T-helper 2 cell treated with Interferon-gamma antibody and Interleukin-4, amounts not matched to agents 5 μg/mL and 100 μg/mL, for 36 hours (primary cell): ENCODE measurements at regions not wholly inside any gene's neighbourhood (a gene's known extent, or its start where the extent isn't known, plus 50 kb on each side); places are given as distances from the start of the nearest gene placed in this dataset.

Source experiments
- DNase-seq: peaks from one replicate; pipeline ENCODE4 v3.0.0; 2021; ENCODE audit warnings: low spot score
- H3K27ac Mint-ChIP-seq: one replicate; pipeline ENCODE4 v1.8.0; 2021; ENCODE audit warnings: mild to moderate bottlenecking, mixed read lengths
- H3K27me3 Mint-ChIP-seq: one replicate; pipeline ENCODE4 v1.8.0; 2021; ENCODE audit warnings: low read depth, mixed read lengths
- H3K36me3 Mint-ChIP-seq: one replicate; pipeline ENCODE4 v1.8.0; 2021; ENCODE audit warnings: low read depth, mixed read lengths
- H3K4me1 Mint-ChIP-seq: one replicate; pipeline ENCODE4 v1.8.0; 2021; ENCODE audit warnings: low read depth, mixed read lengths
- H3K4me3 Mint-ChIP-seq: one replicate; pipeline ENCODE4 v1.8.0; 2022; ENCODE audit warnings: mild to moderate bottlenecking, moderate library complexity, mixed read lengths
- H3K9me3 Mint-ChIP-seq: one replicate; pipeline ENCODE4 v1.8.0; 2021; ENCODE audit warnings: mixed read lengths

DNA sequence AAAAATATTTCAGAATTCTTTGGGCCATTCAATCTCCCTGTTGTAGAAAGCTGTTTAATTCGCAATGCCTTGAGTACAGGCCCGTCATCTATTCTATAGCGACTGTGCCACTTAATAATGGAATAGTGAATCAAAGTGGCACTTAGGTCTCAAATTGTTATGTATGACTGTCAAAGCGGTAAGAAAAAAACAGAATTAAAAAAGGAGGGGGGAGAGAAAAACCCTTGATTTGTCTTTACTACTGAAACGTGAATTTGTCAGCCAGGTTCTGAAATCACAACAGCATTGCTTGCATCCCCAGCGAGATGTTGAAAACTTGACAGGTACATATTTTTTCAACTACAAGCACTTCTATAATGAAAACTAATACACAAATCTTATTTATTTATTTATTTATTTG, 320.9 kb downstream of the TFEC start:
- Mint-ChIP-seq H3K36me3 (no peaks in the 10 kb centered on the region), H3K4me3 (no peak overlapping the region), H3K27ac (no peak overlapping the region), H3K27me3 (no peaks in the 10 kb centered on the region), H3K9me3 (no peaks in the 10 kb centered on the region), H3K4me1 (no peaks in the 10 kb centered on the region)
- no peak for DNase-seq

DNA sequence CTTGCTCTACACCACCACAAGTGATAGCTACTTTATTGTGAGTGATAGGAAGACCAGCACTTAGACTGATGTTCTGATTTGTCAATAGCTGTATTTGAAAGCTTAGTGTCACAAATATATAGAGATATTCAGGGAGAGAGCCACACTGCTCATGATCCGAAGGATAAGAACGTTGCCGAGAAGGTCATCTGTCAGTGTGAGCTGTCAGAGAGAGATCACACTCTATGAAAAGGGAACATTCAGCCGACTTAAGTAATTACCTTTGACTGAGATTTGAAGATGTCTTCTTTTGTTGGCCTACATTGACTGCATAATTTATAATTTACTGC, 322.6 kb downstream of the TFEC start:
- no peak for DNase-seq
- H3K27ac Mint-ChIP-seq: no peak overlapping the region
- no peaks in the 10 kb centered on the region for H3K9me3 Mint-ChIP-seq
- no peak overlapping the region for H3K4me3 Mint-ChIP-seq
- no peaks in the 10 kb centered on the region for H3K4me1 Mint-ChIP-seq
- no peaks in the 10 kb centered on the region for H3K27me3 Mint-ChIP-seq
- H3K36me3 Mint-ChIP-seq: no peaks in the 10 kb centered on the region

DNA sequence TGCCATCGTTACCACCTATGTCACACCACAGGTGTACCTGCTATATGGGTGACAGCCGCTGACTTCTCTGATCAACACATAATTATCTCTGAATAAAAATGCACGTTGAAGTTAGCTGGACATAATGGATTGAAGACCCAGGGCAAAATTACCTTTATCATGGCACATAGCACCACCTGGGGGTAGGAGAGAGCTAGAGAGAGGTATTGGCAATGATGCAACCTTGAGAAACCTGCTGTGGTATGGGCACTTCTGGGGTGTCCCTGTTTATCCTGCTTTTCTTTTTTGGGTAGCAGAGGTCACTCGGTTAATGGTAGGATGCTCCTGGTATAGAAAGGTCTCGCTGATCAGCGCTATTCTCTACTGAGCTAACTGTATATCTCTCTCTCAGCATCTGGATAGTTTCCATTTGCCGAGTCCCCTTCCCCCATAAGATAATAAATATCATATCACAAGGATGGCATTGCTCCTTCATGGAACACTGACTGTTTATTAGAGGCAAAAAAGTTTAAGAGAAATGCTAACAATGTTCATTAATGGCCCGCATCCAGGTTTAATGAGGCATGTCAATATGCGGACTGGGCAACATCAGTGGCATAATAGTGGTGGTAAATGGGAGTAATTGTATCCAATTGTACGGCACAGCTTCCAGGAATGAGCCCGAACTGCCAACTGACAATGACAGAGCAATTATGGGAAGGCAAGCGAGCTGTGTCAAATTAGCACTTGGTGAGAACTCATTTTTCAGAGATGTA, 323.1 kb downstream of the TFEC start:
- no peak overlapping the region for H3K4me3 Mint-ChIP-seq
- no peak overlapping the region for H3K27ac Mint-ChIP-seq
- DNase-seq: no peak
- no peaks in the 10 kb centered on the region for H3K27me3 Mint-ChIP-seq
- H3K36me3 Mint-ChIP-seq: no peaks in the 10 kb centered on the region
- no peaks in the 10 kb centered on the region for H3K4me1 Mint-ChIP-seq
- H3K9me3 Mint-ChIP-seq: no peaks in the 10 kb centered on the region

DNA sequence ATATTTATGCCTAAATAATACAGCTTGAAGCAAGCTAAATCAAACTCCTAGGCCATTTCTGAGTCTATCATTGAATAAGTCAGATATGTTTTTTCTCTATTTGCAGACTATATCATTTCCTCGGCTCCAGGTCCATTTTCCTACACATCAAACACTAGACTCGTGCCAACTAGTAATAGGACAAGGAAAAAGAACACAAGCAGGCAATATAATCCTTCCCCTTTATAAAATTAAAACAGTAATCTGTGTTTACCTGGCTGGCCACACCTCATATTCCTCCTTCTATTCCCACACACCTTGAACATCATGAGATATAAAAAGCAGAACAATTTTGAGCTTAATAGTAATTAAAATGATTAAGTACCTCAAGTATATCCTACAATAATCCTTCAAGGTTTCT, 325.7 kb downstream of the TFEC start:
- DNase-seq: no peak
- H3K4me1 Mint-ChIP-seq: no peaks in the 10 kb centered on the region
- H3K27ac Mint-ChIP-seq: no peak overlapping the region
- H3K36me3 Mint-ChIP-seq: no peaks in the 10 kb centered on the region
- H3K27me3 Mint-ChIP-seq: no peaks in the 10 kb centered on the region
- no peak overlapping the region for H3K4me3 Mint-ChIP-seq
- no peaks in the 10 kb centered on the region for H3K9me3 Mint-ChIP-seq

DNA sequence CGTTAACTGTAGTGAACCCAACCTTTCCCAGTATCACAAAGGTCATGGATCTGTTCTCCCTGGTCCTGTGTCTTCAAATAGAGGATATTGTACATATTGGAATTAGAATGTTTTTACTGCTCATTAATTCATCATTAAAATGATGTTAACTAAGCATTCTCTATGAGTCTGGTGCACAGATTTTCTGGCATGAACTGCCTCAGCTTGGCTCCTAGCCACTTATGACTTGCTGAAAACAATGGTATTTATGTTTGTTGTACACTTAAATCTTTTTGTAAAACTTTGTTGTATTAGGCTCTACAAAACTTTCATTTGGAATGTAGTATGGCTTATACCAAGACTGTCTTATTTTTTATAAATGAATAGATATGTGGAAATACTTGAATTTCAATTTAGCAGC, 329.4 kb downstream of the TFEC start:
- H3K27me3 Mint-ChIP-seq: no peaks in the 10 kb centered on the region
- no peaks in the 10 kb centered on the region for H3K36me3 Mint-ChIP-seq
- H3K4me3 Mint-ChIP-seq: no peak overlapping the region
- no peak overlapping the region for H3K27ac Mint-ChIP-seq
- no peak for DNase-seq
- H3K4me1 Mint-ChIP-seq: no peaks in the 10 kb centered on the region
- no peaks in the 10 kb centered on the region for H3K9me3 Mint-ChIP-seq

DNA sequence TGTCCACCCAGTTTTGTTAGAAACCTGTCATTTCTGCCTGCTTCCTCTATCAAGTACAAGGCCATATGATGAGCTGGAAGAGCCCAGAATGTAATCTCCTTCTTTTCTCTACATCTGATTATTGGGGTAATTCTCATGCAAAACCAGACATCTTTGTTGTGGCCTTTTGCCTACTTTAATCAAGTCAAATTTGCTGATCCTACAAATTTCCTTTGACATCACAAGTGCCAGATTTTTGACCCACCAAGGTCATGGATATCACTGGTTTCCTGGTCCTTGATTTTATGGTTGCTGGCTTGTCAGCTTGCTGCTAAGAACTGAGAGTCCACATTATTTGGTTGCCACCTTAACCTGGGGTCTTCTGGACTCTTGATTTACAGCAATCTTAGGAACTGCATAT, 336.1 kb downstream of the TFEC start:
- no peaks in the 10 kb centered on the region for H3K27me3 Mint-ChIP-seq
- no peak overlapping the region for H3K27ac Mint-ChIP-seq
- H3K4me3 Mint-ChIP-seq: no peak overlapping the region
- H3K4me1 Mint-ChIP-seq: no peaks in the 10 kb centered on the region
- DNase-seq: no peak
- no peaks in the 10 kb centered on the region for H3K9me3 Mint-ChIP-seq
- no peaks in the 10 kb centered on the region for H3K36me3 Mint-ChIP-seq

DNA sequence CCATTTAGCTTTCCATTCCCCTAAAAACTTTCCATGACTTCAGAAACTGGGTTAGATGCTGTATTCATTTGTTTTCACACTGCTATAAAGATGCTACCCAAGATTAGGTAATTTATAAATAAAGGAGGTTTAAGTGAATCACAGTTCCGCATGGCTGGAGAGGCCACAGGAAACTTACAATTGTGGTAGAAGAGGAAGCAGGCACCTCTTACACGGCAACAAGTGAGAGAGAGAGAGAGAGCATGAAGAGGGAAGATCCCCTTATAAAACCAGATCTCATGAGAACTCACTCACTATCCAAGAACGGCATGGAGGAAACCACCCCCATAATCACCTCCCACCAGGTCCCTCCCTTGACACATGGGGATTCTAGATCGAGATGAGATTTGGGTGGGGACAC, 336.8 kb downstream of the TFEC start:
- no peaks in the 10 kb centered on the region for H3K9me3 Mint-ChIP-seq
- H3K36me3 Mint-ChIP-seq: no peaks in the 10 kb centered on the region
- no peak overlapping the region for H3K27ac Mint-ChIP-seq
- no peak overlapping the region for H3K4me3 Mint-ChIP-seq
- DNase-seq: no peak
- no peaks in the 10 kb centered on the region for H3K27me3 Mint-ChIP-seq
- no peaks in the 10 kb centered on the region for H3K4me1 Mint-ChIP-seq

DNA sequence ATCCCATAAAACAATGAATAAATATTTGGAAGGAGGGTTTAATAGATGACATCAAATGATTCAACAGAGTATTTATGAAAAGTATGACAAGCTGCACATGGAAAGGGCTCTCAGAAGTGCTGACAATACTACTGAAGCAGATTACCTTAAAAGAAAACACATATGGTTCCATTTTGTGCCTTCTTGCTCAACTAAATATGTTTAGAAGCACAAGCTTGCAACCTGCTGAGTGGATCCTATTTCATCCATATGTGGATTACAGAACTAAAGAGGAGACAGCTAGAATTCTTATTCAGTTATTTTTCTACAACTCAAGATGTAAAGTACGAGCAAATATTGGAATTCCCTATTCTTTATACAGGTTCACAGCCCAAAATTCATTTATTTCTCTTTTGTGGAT, 340.6 kb downstream of the TFEC start:
- H3K36me3 Mint-ChIP-seq: no peaks in the 10 kb centered on the region
- no peaks in the 10 kb centered on the region for H3K27me3 Mint-ChIP-seq
- H3K4me1 Mint-ChIP-seq: no peaks in the 10 kb centered on the region
- DNase-seq: no peak
- no peaks in the 10 kb centered on the region for H3K9me3 Mint-ChIP-seq
- no peak overlapping the region for H3K4me3 Mint-ChIP-seq
- no peak overlapping the region for H3K27ac Mint-ChIP-seq

DNA sequence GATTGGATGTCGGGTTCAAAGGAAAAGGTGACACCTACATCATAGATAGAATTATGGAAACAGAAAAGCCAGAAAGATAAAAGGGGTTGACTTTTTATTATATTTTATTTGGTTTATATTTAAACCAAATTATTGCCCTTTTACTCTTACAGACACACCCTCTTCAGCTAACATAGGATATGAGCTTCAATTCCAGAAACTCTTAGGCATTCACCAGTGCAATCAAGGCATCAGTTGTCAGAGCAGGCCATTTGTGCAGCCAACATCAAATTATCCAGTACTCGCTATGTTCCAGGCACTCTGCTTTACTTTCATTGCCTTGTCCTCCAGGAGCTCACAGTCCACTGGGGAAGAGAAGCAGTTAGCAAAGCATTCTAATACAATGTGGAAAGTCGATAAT, 347.5 kb downstream of the TFEC start:
- no peak overlapping the region for H3K4me3 Mint-ChIP-seq
- no peak for DNase-seq
- H3K36me3 Mint-ChIP-seq: no peaks in the 10 kb centered on the region
- no peaks in the 10 kb centered on the region for H3K9me3 Mint-ChIP-seq
- no peaks in the 10 kb centered on the region for H3K4me1 Mint-ChIP-seq
- no peak overlapping the region for H3K27ac Mint-ChIP-seq
- H3K27me3 Mint-ChIP-seq: no peaks in the 10 kb centered on the region

DNA sequence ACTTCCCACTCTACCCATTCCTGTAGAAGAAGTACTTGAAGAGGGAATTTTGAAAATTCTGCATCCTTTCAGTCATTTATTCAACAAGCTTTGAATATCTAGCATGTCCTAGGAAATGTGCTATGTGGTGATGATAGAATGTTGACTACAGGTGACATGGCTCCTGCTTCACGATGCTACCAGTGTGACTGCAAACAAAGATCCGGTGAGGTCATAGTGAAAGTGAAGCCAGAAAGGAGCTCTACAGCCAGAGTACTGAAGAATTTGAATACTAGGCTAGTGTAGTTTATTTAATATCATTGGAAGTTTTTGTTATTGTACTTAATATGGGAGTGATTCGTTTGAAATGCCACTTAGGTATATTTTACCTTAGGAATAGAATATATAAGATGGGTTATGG, 348.1 kb downstream of the TFEC start:
- H3K27ac Mint-ChIP-seq: no peak overlapping the region

DNA sequence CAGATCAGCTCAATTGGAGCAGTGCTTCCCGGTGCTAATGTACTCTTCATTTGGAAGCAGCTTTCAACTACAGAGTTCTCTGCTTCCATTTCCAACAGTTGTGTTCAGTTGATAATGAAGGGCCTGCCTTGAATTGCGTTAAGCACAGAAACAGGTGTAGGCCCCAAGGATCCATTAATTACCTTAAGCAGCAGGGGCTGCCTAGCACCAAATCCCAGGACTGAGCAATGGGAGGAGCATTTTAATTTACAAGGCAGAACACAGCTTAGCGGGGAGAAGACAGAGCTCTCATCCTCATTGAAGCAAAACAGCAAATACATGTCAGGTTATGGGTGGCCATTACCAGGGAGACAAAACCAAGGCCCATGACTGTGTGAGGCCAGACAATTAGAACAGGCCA, 349.6 kb downstream of the TFEC start:
- Mint-ChIP-seq H3K9me3 (no peaks in the 10 kb centered on the region), H3K36me3 (no peaks in the 10 kb centered on the region), H3K4me3 (no peak overlapping the region), H3K27ac (no peak overlapping the region), H3K4me1 (no peaks in the 10 kb centered on the region), H3K27me3 (no peaks in the 10 kb centered on the region)
- DNase-seq: no peak

More for the DNA sequence above, 348.1 kb downstream of the TFEC start:
- Mint-ChIP-seq H3K4me1 (no peaks in the 10 kb centered on the region), H3K36me3 (no peaks in the 10 kb centered on the region), H3K4me3 (no peak overlapping the region), H3K9me3 (no peaks in the 10 kb centered on the region), H3K27me3 (no peaks in the 10 kb centered on the region)
- no peak for DNase-seq

DNA sequence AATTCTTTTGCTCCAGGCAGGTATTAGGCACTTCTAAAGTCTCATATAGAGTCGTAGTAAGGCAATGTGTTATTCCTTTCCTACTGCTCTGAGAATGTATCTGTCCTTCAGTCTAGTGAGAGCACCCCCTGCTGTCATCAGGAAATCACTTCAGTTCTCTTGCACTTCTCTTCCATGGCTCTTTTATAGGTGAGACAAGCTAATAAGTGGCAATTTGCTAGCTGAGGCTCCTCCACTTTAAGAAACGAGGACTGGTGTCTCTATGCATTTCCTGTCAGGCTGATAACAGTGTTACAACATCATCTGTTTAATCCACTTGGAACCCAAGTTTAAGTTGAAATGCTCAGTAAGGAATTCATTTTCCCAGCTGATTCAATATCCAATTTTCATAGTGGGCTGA, 350.6 kb downstream of the TFEC start:
- no peaks in the 10 kb centered on the region for H3K9me3 Mint-ChIP-seq
- no peak overlapping the region for H3K4me3 Mint-ChIP-seq
- no peaks in the 10 kb centered on the region for H3K36me3 Mint-ChIP-seq
- no peak for DNase-seq
- no peak overlapping the region for H3K27ac Mint-ChIP-seq
- no peaks in the 10 kb centered on the region for H3K4me1 Mint-ChIP-seq
- H3K27me3 Mint-ChIP-seq: no peaks in the 10 kb centered on the region

DNA sequence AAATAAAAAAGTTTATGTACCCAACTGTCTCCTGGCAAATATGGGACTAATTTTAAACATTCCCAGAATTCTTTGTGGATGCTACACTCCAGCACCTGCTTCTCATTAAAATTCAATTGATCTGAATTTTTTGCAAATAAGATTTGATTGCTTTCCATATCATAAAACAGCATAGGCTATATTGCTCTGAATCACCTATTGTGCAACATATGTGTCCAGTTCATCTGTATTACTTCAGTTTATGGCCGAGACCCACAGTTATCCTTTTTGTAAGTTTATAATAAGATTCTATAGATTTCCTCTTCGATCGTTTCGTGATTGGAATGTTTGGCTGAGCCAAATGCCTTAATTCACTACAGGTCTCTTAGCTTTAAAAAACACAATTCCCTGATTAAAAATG, 351.1 kb downstream of the TFEC start:
- no peak overlapping the region for H3K4me3 Mint-ChIP-seq
- no peaks in the 10 kb centered on the region for H3K27me3 Mint-ChIP-seq
- no peaks in the 10 kb centered on the region for H3K36me3 Mint-ChIP-seq
- no peaks in the 10 kb centered on the region for H3K9me3 Mint-ChIP-seq
- H3K27ac Mint-ChIP-seq: no peak overlapping the region
- H3K4me1 Mint-ChIP-seq: no peaks in the 10 kb centered on the region
- no peak for DNase-seq

DNA sequence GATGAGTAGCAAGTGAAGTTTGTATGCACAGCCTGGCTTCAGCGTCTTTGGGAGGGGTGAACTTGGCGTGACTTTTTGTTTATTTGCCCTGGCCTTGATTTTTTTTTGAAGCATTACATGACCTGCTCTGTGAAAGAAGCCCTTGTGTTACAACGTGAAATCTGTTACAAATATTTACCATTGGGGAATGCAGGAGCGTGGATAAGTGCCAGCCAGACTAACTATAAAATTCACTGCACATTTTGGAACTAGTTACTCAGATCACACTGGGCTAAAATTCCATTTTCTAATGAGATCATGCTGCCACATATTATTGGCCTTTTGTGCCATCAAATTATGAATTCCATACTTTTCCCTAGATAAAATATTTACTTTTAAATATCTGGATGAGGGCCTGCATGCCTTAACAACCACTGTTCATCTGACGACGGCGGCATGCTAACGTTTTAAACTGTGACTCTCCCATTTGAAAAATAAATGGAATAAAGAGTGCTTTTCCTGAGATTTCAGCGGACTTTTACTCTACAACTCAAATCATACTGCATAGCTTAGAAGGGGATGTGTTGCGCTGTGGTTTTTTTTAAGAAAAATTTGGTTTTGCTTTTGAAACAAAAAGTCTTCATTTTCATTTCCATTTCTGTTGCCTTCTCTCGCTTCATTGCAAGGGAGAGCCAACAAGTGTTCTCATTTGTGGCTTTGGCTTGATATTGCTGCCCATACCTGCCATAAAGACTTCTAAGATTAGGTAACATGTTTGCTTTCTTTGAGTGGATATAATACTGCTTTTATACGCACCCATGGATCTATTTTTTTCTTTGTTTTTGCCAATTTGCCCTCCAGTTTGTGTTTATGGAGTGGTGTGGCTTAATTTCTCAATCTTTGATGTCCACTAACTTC, 352.2 kb downstream of the TFEC start:
- Mint-ChIP-seq H3K36me3 (no peaks in the 10 kb centered on the region), H3K4me1 (no peaks in the 10 kb centered on the region), H3K4me3 (no peak overlapping the region), H3K27ac (no peak overlapping the region), H3K27me3 (no peaks in the 10 kb centered on the region), H3K9me3 (no peaks in the 10 kb centered on the region)
- no peak for DNase-seq

DNA sequence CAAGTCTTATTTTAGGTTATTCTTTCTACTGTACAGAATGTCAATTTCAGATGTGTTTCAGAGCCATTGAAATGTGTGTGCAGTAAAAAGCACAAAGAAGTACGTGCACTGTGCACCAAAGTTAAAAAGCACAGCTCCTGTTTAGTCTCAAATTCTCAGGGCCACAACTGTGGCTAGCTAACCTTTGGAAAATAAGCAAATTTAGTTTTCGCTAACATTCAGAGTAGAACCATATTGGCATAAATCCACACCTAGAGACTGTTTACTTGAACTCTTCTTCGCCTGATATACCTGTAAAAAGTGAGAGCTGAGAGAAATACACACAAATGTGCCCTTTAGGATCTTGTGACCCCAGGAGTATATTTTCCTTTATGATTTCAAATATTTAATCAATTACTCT, 353.9 kb downstream of the TFEC start:
- no peaks in the 10 kb centered on the region for H3K9me3 Mint-ChIP-seq
- H3K4me3 Mint-ChIP-seq: no peak overlapping the region
- no peaks in the 10 kb centered on the region for H3K4me1 Mint-ChIP-seq
- DNase-seq: no peak
- no peaks in the 10 kb centered on the region for H3K36me3 Mint-ChIP-seq
- no peaks in the 10 kb centered on the region for H3K27me3 Mint-ChIP-seq
- H3K27ac Mint-ChIP-seq: no peak overlapping the region
